IPS DF 6.9 (cell line): ENCODE measurements at regions not wholly inside any gene's neighbourhood (a gene's known extent, or its start where the extent isn't known, plus 50 kb on each side); places are given as distances from the start of the nearest gene placed in this dataset.

ENCODE experiments used
- DNase-seq: peaks from one replicate; pipeline ENCODE4 v3.0.0-alpha.2; 2013; ENCODE audit warnings: low read depth, low spot score
- H3K27ac ChIP-seq: one replicate; pipeline ENCODE4 v1.5.1; 2013; ENCODE audit warnings: low read length, control low read depth
- H3K27me3 ChIP-seq: 2 replicates; pipeline ENCODE4 v1.6.1; 2013; ENCODE audit warnings: mild to moderate bottlenecking, low read length; ENCODE audit not compliant: control insufficient read depth, insufficient read depth
- H3K36me3 ChIP-seq: 2 replicates; pipeline ENCODE4 v1.6.1; 2013; ENCODE audit warnings: low read length; ENCODE audit not compliant: control insufficient read depth, insufficient read depth
- H3K4me1 ChIP-seq: 2 replicates; pipeline ENCODE4 v1.6.1; 2013; ENCODE audit warnings: low read length; ENCODE audit not compliant: control insufficient read depth, insufficient read depth
- H3K4me3 ChIP-seq: 2 replicates; pipeline ENCODE4 v1.5.1; 2013; ENCODE audit warnings: mild to moderate bottlenecking, low read length
- H3K9me3 ChIP-seq: 2 replicates; pipeline ENCODE4 v1.6.1; 2013; ENCODE audit warnings: low read length, inconsistent platforms; ENCODE audit not compliant: control insufficient read depth, insufficient read depth
- WGBS: extraction: QIAGEN DNeasy Blood & Tissue Kit; methylation state at CpG from one replicate; pipeline ENCODE4 v1.1.7; 2013; ENCODE audit warnings: mixed read lengths, missing lambda C conversion rate; ENCODE audit not compliant: insufficient read length, insufficient coverage; 5-methylcytosine and 5-hydroxymethylcytosine counted together

DNA sequence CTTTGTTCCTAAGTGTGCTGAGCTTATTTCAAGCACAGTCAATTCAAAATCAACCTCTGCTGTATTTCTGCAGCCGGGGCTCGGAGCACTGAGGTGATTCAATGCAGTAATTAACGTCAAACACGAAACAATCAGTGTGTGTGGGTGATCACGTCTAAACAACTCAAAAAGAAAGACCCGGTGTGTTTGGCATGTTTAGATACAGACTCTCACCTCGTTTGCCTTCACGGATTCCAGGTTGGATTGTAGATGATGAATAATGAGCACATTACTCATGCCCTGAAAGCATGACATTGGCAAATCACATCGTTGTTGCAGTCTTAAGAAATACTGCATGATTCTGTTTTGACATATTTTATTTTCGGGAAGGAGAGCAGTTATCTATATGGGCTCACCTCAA, 231.0 kb downstream of the QKI start:
- no peaks in the 10 kb centered on the region for H3K9me3 ChIP-seq
- no peaks in the 10 kb centered on the region for H3K27me3 ChIP-seq
- no peak overlapping the region for H3K4me3 ChIP-seq
- no peaks in the 10 kb centered on the region for H3K4me1 ChIP-seq
- DNase-seq: no peak
- H3K36me3 ChIP-seq: no peaks in the 10 kb centered on the region
- WGBS: no CpG with 5 or more reads among the region's 10 CpGs
- no peak overlapping the region for H3K27ac ChIP-seq

- no CpG with 5 or more reads among the region's 3 CpGs for WGBS
- DNase-seq: no peak
- H3K4me1 ChIP-seq: no peaks in the 10 kb centered on the region
Measured at GRCh38 chr6:163643866-163644265, 229.3 kb downstream of the QKI start.

DNA sequence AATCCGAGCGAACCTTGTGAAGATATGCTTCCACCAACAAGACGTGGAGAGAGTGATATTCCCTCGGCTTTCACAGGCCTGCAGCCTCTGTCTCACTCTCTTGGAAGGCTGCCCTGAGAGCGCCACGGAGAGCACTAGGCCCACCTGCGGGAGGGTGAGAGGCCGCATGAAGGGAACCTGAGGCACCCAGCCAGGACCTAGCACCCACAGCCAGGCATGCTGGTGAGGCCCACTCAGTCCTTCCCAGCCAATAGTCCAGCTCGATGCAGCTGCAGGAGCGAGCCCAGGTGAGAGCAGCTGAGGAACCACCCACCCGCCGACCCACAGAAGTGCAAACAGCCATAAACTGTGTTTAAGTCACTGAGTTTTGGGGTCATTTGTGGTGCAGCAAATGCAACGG, 227.2 kb downstream of the QKI start:
- no peak overlapping the region for H3K27ac ChIP-seq
- H3K9me3 ChIP-seq: no peaks in the 10 kb centered on the region
- no peak overlapping the region for H3K4me3 ChIP-seq
- no peaks in the 10 kb centered on the region for H3K36me3 ChIP-seq
- no CpG with 5 or more reads among the region's 13 CpGs for WGBS
- H3K27me3 ChIP-seq: no peaks in the 10 kb centered on the region
- DNase-seq: no peak
- no peaks in the 10 kb centered on the region for H3K4me1 ChIP-seq

More at GRCh38 chr6:163643866-163644265, 229.3 kb downstream of the QKI start:
- Histone ChIP-seq H3K27me3 (no peaks in the 10 kb centered on the region), H3K27ac (no peak overlapping the region), H3K36me3 (no peaks in the 10 kb centered on the region), H3K9me3 (no peaks in the 10 kb centered on the region), H3K4me3 (no peak overlapping the region)

GRCh38 chr6:163640641-163641040, 226.1 kb downstream of the QKI start:
- WGBS: no CpG with 5 or more reads among the region's 21 CpGs
- Histone ChIP-seq H3K36me3 (no peaks in the 10 kb centered on the region), H3K4me1 (0 out of 2 replicates have a peak, but pooled peaks cover 1% of the 10 kb centered on the region), H3K4me3 (no peak overlapping the region), H3K27me3 (no peaks in the 10 kb centered on the region), H3K9me3 (no peaks in the 10 kb centered on the region), H3K27ac (no peak overlapping the region)
- DNase-seq: no peak

- no peaks in the 10 kb centered on the region for H3K27me3 ChIP-seq
- WGBS: no CpG with 5 or more reads among the region's 3 CpGs
- H3K36me3 ChIP-seq: no peaks in the 10 kb centered on the region
- H3K4me3 ChIP-seq: no peak overlapping the region
- no peak for DNase-seq
- no peak overlapping the region for H3K27ac ChIP-seq
- no peaks in the 10 kb centered on the region for H3K9me3 ChIP-seq
- peaks cover 6% of the 10 kb centered on the region; the same call in 1 of the 2 replicates for H3K4me1 ChIP-seq
Measured at GRCh38 chr6:163637524-163637923, 223.0 kb downstream of the QKI start.

DNA sequence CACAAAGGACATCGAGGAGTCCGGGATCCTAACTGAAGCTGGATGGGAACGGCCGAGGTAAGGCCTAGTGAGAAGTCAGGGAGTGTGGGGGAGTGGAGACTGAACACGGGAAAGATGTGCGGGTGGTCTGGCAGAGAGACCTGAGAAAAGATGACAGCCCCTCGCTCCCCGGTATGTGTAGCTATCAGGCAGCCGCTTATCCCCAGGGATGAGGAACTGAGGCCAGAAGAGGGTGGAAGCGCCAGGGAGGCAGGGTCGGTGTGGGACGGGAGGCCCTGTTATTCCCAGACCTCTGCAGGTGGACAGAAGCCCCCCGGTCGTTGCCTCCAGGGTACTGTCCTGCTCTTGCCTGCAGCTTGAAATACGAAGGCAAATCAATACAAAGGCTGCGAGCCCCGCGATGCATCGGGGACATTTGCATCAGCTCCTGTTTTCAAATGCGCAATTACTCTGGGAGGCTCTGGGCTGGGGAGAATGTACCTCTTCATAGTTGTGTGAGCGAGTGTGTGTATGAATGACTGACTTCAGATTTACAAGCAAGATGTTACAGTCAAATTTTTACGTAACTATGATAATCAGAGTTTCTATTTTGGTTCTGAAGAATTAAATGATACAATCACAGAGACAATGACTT, 221.3 kb downstream of the QKI start:
- no CpG with 5 or more reads among the region's 22 CpGs for WGBS
- no peak for DNase-seq
- no peaks in the 10 kb centered on the region for H3K27me3 ChIP-seq
- H3K4me1 ChIP-seq: peaks cover 6% of the 10 kb centered on the region; the same call in 1 of the 2 replicates
- H3K9me3 ChIP-seq: no peaks in the 10 kb centered on the region
- H3K36me3 ChIP-seq: no peaks in the 10 kb centered on the region
- no peak overlapping the region for H3K27ac ChIP-seq
- H3K4me3 ChIP-seq: no peak overlapping the region

DNA sequence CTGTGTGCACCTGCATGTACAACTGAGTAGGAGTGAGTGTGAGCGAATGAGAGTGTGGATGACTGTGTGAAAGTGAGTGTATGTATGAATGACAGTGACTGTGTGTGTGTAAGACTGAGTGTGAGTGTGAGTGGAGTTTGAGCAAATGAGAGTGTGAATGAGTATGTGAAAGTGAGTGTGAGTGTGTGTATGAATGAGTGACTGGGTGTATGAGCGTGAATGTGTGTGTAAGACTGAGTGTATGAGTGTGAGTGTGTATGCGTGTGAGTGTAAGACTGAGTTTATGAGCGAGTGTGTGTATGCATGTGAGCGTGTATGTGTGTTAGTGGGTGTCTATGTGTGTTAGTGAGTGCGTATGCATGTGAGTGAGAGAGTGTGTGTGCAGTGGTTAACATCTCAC, 220.8 kb downstream of the QKI start:
- no peaks in the 10 kb centered on the region for H3K36me3 ChIP-seq
- no peak overlapping the region for H3K4me3 ChIP-seq
- H3K27me3 ChIP-seq: no peaks in the 10 kb centered on the region
- peaks cover 6% of the 10 kb centered on the region; the same call in 1 of the 2 replicates for H3K4me1 ChIP-seq
- no peak for DNase-seq
- 100% methylated on average over 5 of the region's 6 CpGs for WGBS
- no peaks in the 10 kb centered on the region for H3K9me3 ChIP-seq
- no peak overlapping the region for H3K27ac ChIP-seq

DNA sequence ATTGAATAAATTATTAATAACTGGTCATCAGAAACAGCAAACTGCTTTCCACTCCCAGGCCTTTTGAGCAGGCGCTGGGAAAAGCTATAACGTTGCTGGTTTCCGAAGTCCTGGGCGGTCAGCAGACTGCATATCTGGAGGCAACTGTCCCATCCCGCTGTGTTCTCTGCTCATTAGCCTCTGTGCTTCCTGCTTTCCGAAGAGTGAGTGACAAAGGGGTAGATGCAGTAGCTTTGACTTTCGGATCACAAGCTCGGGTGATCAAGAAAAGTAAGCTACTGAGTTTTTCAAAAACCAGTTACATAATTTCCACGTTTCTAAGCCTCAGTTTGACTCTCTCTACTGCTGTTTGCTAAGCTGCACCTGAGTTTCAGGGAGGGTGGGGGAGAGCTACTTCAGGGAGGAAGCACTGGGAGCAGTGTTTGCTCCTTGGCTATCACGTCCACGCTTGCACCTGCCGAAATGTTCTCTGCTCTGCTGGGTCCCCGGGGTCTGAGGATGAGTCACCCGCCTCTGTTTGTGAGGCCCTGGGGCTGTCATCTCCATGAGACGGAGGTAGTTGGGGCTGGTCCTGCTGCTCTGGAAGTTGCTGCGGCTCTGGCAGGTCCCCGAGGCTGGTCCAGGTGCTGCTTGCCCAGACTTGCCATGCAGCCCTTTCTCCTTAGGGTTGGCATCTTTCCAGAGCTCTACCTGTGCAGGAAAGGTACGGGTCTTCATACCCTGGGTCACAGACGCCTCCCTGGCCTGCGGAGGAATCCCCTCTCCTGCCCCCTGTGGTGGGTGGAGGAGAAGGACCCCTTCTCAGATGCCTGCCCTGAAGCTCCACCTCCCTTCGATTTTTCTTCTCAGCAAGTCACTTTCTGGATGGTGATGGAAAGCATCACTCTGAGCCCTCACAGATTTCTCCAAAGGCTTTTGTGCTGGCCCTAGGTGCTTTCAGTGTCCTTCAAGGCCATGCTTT, 220.0 kb downstream of the QKI start:
- no peaks in the 10 kb centered on the region for H3K9me3 ChIP-seq
- H3K27me3 ChIP-seq: no peaks in the 10 kb centered on the region
- H3K36me3 ChIP-seq: no peaks in the 10 kb centered on the region
- H3K4me3 ChIP-seq: no peak overlapping the region
- no peak for DNase-seq
- H3K27ac ChIP-seq: no peak overlapping the region
- peaks cover 6% of the 10 kb centered on the region; the same call in 1 of the 2 replicates for H3K4me1 ChIP-seq
- WGBS: no CpG with 5 or more reads among the region's 21 CpGs

DNA sequence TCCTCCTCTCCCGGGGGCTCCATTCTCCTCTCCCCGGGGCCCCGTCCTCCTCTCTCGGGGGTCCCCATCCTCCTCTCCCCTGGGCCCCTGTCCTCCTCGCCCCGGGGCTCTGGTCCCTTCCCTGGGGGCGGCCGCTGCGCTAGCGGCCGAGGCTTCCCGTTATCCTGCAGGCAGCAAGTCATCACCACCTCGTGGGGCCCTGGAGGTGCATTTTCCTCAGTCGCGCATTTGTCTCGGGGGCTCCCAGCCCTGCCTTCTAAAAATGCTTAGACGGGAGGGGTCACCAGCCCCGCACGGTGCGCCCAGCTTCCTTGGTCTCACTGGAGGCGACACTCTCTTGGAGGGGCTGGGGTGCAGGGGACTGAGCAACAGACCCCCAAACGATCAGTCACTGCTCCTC, 216.5 kb downstream of the QKI start:
- Histone ChIP-seq H3K4me1 (peaks cover 6% of the 10 kb centered on the region; the same call in 1 of the 2 replicates), H3K27ac (no peak overlapping the region), H3K27me3 (no peaks in the 10 kb centered on the region), H3K36me3 (no peaks in the 10 kb centered on the region), H3K9me3 (no peaks in the 10 kb centered on the region), H3K4me3 (no peak overlapping the region)
- DNase-seq: no peak
- no CpG with 5 or more reads among the region's 22 CpGs for WGBS

DNA sequence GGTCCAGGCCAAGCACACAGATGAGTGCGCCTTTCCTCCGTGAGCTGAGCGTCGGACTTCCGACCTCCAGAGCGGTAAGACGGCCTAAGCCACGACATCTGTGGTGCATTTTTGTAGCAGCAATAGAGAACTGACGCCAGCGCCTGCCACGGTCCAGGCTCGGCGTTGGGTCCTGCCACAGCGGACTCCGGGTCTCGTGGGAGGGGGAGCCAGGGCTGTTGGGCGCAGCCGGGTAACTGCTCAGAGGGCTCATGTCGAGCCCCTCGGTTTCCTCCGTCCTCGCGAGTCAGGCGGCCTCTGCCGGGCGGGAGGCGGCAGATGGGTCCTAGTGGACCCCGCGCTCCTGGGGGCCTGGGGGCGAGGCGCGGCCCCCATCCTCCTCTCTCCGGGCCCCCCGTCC, 216.1 kb downstream of the QKI start:
- WGBS: no CpG with 5 or more reads among the region's 34 CpGs
- Histone ChIP-seq H3K36me3 (no peaks in the 10 kb centered on the region), H3K27ac (no peak overlapping the region), H3K4me3 (no peak overlapping the region), H3K9me3 (no peaks in the 10 kb centered on the region), H3K4me1 (peaks cover 4% of the 10 kb centered on the region; the same call in 1 of the 2 replicates), H3K27me3 (no peaks in the 10 kb centered on the region)
- DNase-seq: no peak
